GM12878 (cell line): ENCODE measurements at regions not wholly inside any gene's neighbourhood (a gene's known extent, or its start where the extent isn't known, plus 50 kb on each side); places are given as distances from the start of the nearest gene placed in this dataset.

Experiments used
- ATAC-seq: fragments of 200-7000 bp; cut with Tn5 transposase; 3 replicates; pipeline ENCODE4 v1.9.1; 2020; ENCODE audit warnings: mild to moderate bottlenecking, moderate library complexity
- BruUV-seq: library from RNA; stranded (reverse); fragments of 400-500 nt; replicated peaks from 2 replicates; lab custom pipeline; 2021; lab: Mats Ljungman, UMichigan
- CTCF ChIA-PET: fragments of 300-600 bp; sonication (Branson Sonifier 250); formaldehyde crosslinking; extraction: SDS; loops from one replicate; lab custom pipeline; 2021; ENCODE audit warnings: inconsistent platforms; lab: Yijun Ruan, JAX
- POLR2A ChIA-PET: fragments of 350-600 bp; formaldehyde crosslinking; extraction: SDS; loops from one replicate; lab custom pipeline; 2021; ENCODE audit warnings: inconsistent platforms; lab: Charles Lee
- RAD21 ChIA-PET: fragments of 300-600 bp; sonication (Branson Sonifier 250); formaldehyde crosslinking; loops from one replicate; lab custom pipeline; 2023; ENCODE audit warnings: antibody characterized with exemption; ENCODE audit not compliant: unreplicated experiment; lab: Charles Lee
- SMC1A ChIA-PET: fragments of 300-600 bp; sonication (Branson Sonifier 250); formaldehyde crosslinking; loops from one replicate; lab custom pipeline; 2023; ENCODE audit not compliant: unreplicated experiment, uncharacterized antibody; lab: Charles Lee
- DNase-seq: peaks from one replicate; pipeline ENCODE4 v3.0.0-alpha.2; 2011; ENCODE audit warnings: low read depth, low spot score
- FAIRE-seq: peaks from 3 replicates; lab custom pipeline; 2011; peaks lifted over from hg19 to GRCh38; lab: Jason Lieb, UNC
- H2AFZ ChIP-seq: 2 replicates; pipeline ENCODE4 v1.6.0; 2011; ENCODE audit warnings: low read depth, low read length, control low read depth; ENCODE audit not compliant: control insufficient read depth
- H3K27ac ChIP-seq: 2 replicates; pipeline ENCODE4 v1.5.1; 2011; ENCODE audit warnings: control low read depth; ENCODE audit not compliant: control insufficient read depth, insufficient read depth
- H3K27me3 ChIP-seq, 2 experiments: replicated peaks in 1 of 2; 2 replicates each; pipeline versions ENCODE4 v1.6.0 to v1.6.1; 2011; ENCODE audit warnings: low read length in 1 of 2; ENCODE audit not compliant: control insufficient read depth in 2 of 2, insufficient read depth in 2 of 2
- H3K36me3 ChIP-seq, 2 experiments: 2 replicates each; pipeline ENCODE4 v1.5.1; 2011; ENCODE audit warnings: low read length in 1 of 2; ENCODE audit not compliant: control insufficient read depth in 2 of 2, insufficient read depth in 2 of 2
- H3K4me1 ChIP-seq: 2 replicates; pipeline ENCODE4 v1.6.1; 2011; ENCODE audit warnings: mild to moderate bottlenecking, low read length, moderate library complexity, mixed read lengths; ENCODE audit not compliant: control insufficient read depth, insufficient read depth
- H3K4me2 ChIP-seq: 2 replicates; pipeline ENCODE4 v1.6.0; 2011; ENCODE audit warnings: control low read depth; ENCODE audit not compliant: control insufficient read depth, insufficient read depth
- H3K4me3 ChIP-seq: fragments of 200-600 bp; sonication (generic); 2 replicates; pipeline ENCODE4 v1.5.1; 2016
- H3K79me2 ChIP-seq: 2 replicates; pipeline ENCODE4 v1.6.0; 2011; ENCODE audit warnings: low read length; ENCODE audit not compliant: control insufficient read depth, insufficient read depth
- H3K9ac ChIP-seq: 2 replicates; pipeline ENCODE4 v1.8.0; 2011; ENCODE audit warnings: low read length, control low read depth, mixed read lengths; ENCODE audit not compliant: control insufficient read depth, insufficient read depth
- H3K9me3 ChIP-seq: replicated peaks from 3 replicates; pipeline ENCODE4 v1.5.1; 2011; ENCODE audit warnings: mild to moderate bottlenecking, low read length; ENCODE audit not compliant: control insufficient read depth, insufficient read depth
- H4K20me1 ChIP-seq: 2 replicates; pipeline ENCODE4 v1.6.0; 2011; ENCODE audit not compliant: control insufficient read depth, insufficient read depth
- BCL3 ChIP-seq: IDR thresholded peaks from 2 replicates; pipeline ENCODE4 v1.6.1; 2011; ENCODE audit warnings: borderline replicate concordance, low read depth, mild to moderate bottlenecking, moderate library complexity, low read length; ENCODE audit not compliant: insufficient read depth, poor library complexity, severe bottlenecking
- BRCA1 ChIP-seq: IDR thresholded peaks from 2 replicates; pipeline ENCODE4 v1.6.1; 2011; ENCODE audit warnings: low read depth, low read length, improper control_type of control experiment
- CBX3 ChIP-seq: fragments of 200-600 bp; sonication (generic); IDR thresholded peaks from 2 replicates; pipeline ENCODE4 v1.6.1; 2016; ENCODE audit warnings: low read depth, borderline replicate concordance
- IRF3 ChIP-seq: fragments of 450-650 bp; IDR thresholded peaks from 2 replicates; pipeline ENCODE4 v1.6.1; 2014; ENCODE audit warnings: mild to moderate bottlenecking
- MLLT1 ChIP-seq: fragments of 450-650 bp; IDR thresholded peaks from 2 replicates; pipeline ENCODE4 v1.6.1; 2016; ENCODE audit warnings: mild to moderate bottlenecking
- MYB ChIP-seq: fragments of 150-350 bp; IDR thresholded peaks from 2 replicates; pipeline ENCODE4 v1.6.1; 2014; ENCODE audit warnings: mild to moderate bottlenecking, low read depth, low read length, borderline replicate concordance
- NKRF ChIP-seq: fragments of 450-650 bp; conservative IDR thresholded peaks from 2 replicates; pipeline ENCODE4 v1.6.1; 2017; ENCODE audit warnings: mild to moderate bottlenecking, moderate library complexity
- NR2C2 ChIP-seq: IDR thresholded peaks from 2 replicates; pipeline ENCODE4 v1.6.1; 2011; ENCODE audit warnings: borderline replicate concordance, low read depth; ENCODE audit not compliant: control insufficient read depth, insufficient read length
- PKNOX1 ChIP-seq: fragments of 450-650 bp; IDR thresholded peaks from 2 replicates; pipeline ENCODE4 v1.6.1; 2016; ENCODE audit warnings: mild to moderate bottlenecking
- RAD21 ChIP-seq: IDR thresholded peaks from 2 replicates; pipeline ENCODE4 v1.6.1; 2011; ENCODE audit warnings: mild to moderate bottlenecking, low read depth, low read length, moderate library complexity; ENCODE audit not compliant: insufficient read depth
- SIX5 ChIP-seq: IDR thresholded peaks from 2 replicates; pipeline ENCODE4 v1.6.1; 2011; ENCODE audit warnings: mild to moderate bottlenecking, low read depth, low read length, moderate library complexity; ENCODE audit not compliant: severe bottlenecking
- SP1 ChIP-seq: IDR thresholded peaks from one replicate; pipeline ENCODE4 v1.6.1; 2011; ENCODE audit warnings: low read depth, low read length
- SREBF1 ChIP-seq: IDR thresholded peaks from 2 replicates; pipeline ENCODE4 v1.6.1; 2012; ENCODE audit warnings: mild to moderate bottlenecking, low read length
- TAF1 ChIP-seq: IDR thresholded peaks from 2 replicates; pipeline ENCODE4 v1.6.1; 2011; ENCODE audit warnings: mild to moderate bottlenecking, low read depth, low read length, borderline replicate concordance
- USF1 ChIP-seq: IDR thresholded peaks from 2 replicates; pipeline ENCODE4 v1.6.1; 2011; ENCODE audit warnings: borderline replicate concordance, low read depth, mild to moderate bottlenecking, moderate library complexity, mixed read lengths, low read length; ENCODE audit not compliant: insufficient read depth; ENCODE audit errors: extremely low read length
- WGBS: methylation state at CpG from one replicate; pipeline ENCODE4 v1.1.6; 2016; ENCODE audit warnings: low lambda C conversion rate; ENCODE audit not compliant: insufficient replicate concordance, insufficient coverage; ENCODE audit errors: missing lambda C conversion rate; 5-methylcytosine and 5-hydroxymethylcytosine counted together
- in situ Hi-C: fragments of 300-500 bp; cut with MboI; formaldehyde crosslinking; loops from 9 replicates; pipeline ENCODE4 v1.14.3; 2018; ENCODE audit warnings: mixed read lengths
- intact Hi-C: fragments of 100-400 bp; cut with micrococcal nuclease; formaldehyde crosslinking; loops from one replicate; pipeline ENCODE4 v1.14.2; 2022; ENCODE audit not compliant: unreplicated experiment

GRCh38 chr5:173420108-173420507, 91.9 kb upstream of the STC2 start:
- Histone ChIP-seq H3K4me1 (no peaks in the 10 kb centered on the region), H2AFZ (no peak overlapping the region), H3K36me3 (no peaks in the 10 kb centered on the region), H3K27ac (no peak overlapping the region), H3K79me2 (no peaks in the 10 kb centered on the region), H3K4me3 (no peak overlapping the region), H4K20me1 (no peaks in the 10 kb centered on the region), H3K9me3 (no peaks in the 10 kb centered on the region; the same call in 2 of the 3 replicates), H3K27me3 (no peaks in the 10 kb centered on the region), H3K9ac (no peak overlapping the region), H3K4me2 (no peak overlapping the region)
- POLR2A ChIA-PET: no interaction called here
- RAD21 ChIA-PET: no interaction called here
- DNase-seq: no peak
- in situ Hi-C loops (no loop called here), intact Hi-C loops (no loop called here)
- BruUV-seq: no TSS peak
- SMC1A ChIA-PET: no interaction called here
- CTCF ChIA-PET: no interaction called here
- no peak for FAIRE-seq
- 15% methylated on average over 11 of the region's 11 CpGs for WGBS
- no peak for ATAC-seq
- TF ChIP-seq RAD21 (no peak), USF1 (no peak), IRF3 (no peak), SIX5 (no peak), MLLT1 (no peak), BCL3 (no peak), NKRF (no peak), MYB (no peak), BRCA1 (no peak), TAF1 (no peak), SP1 (no peak), SREBF1 (no peak), CBX3 (no peak), PKNOX1 (no peak), NR2C2 (no peak)
